Islet precursor cell (in vitro differentiated cells): ENCODE measurements at regions not wholly inside any gene's neighbourhood (a gene's known extent, or its start where the extent isn't known, plus 50 kb on each side); places are given as distances from the start of the nearest gene placed in this dataset.
A peak's percentile ranks its signal among the peaks of the same experiment; 100 is the strongest.
"Not testable (repeated sequence)": the region's sequence is repeated elsewhere in the genome, so short reads cannot be mapped to it uniquely, and the experiment has no call there.

Experiments
- DNase-seq: peaks from one replicate; pipeline ENCODE4 v3.0.0-alpha.2; 2018

- DNase-seq: peak; percentile 44
Measured at GRCh38 chr14:105581551-105582341, 55.4 kb downstream of the TMEM121 start.

- DNase-seq: peak; percentile 70
Measured at GRCh38 chr14:105582639-105583038, 56.3 kb downstream of the TMEM121 start.

GRCh38 chr14:105583914-105584313, 57.5 kb downstream of the TMEM121 start:
- DNase-seq: peak; percentile 10

- peak; percentile 8 for DNase-seq
Measured at GRCh38 chr14:105585290-105585689, 58.9 kb downstream of the TMEM121 start.

GRCh38 chr14:105585722-105586121, 59.3 kb downstream of the TMEM121 start:
- DNase-seq: peak; percentile 4

GRCh38 chr14:105586144-105586872, 59.9 kb downstream of the TMEM121 start:
- DNase-seq: peak; percentile 17

- DNase-seq: not testable (repeated sequence)
Measured at GRCh38 chr14:105587034-105587433, 60.7 kb downstream of the TMEM121 start.

GRCh38 chr14:105587482-105588235, 61.3 kb downstream of the TMEM121 start:
- DNase-seq: peak; percentile 19

- DNase-seq: peak; percentile 45
Measured at GRCh38 chr14:105588236-105588860, 62.0 kb downstream of the TMEM121 start.

GRCh38 chr14:105589161-105589925, 63.0 kb downstream of the TMEM121 start:
- DNase-seq: peak; percentile 34

- not testable (repeated sequence) for DNase-seq
Measured at GRCh38 chr14:105589926-105590185, 63.5 kb downstream of the TMEM121 start.

- peak; percentile 19 for DNase-seq
Measured at GRCh38 chr14:105591052-105591451, 64.7 kb downstream of the TMEM121 start.

GRCh38 chr14:105591792-105592341, 65.5 kb downstream of the TMEM121 start:
- peak; percentile 29 for DNase-seq

- peak; percentile 5 for DNase-seq
Measured at GRCh38 chr14:105592646-105593045, 66.3 kb downstream of the TMEM121 start.

GRCh38 chr14:105595346-105595745, 69.0 kb downstream of the TMEM121 start:
- DNase-seq: peak; percentile 36

GRCh38 chr14:105596374-105596773, 70.0 kb downstream of the TMEM121 start:
- DNase-seq: not testable (repeated sequence)

GRCh38 chr14:105598040-105598763, 71.8 kb downstream of the TMEM121 start:
- peak; percentile 22 for DNase-seq

- DNase-seq: peak; percentile 24
Measured at GRCh38 chr14:105598925-105599586, 72.7 kb downstream of the TMEM121 start.

GRCh38 chr14:105600195-105600938, 74.0 kb downstream of the TMEM121 start:
- DNase-seq: peak; percentile 24

- DNase-seq: peak; percentile 32
Measured at GRCh38 chr14:105600939-105601359, 74.6 kb downstream of the TMEM121 start.
